ENCODE measurements at regions not wholly inside any gene's neighbourhood (a gene's known extent, or its start where the extent isn't known, plus 50 kb on each side); places are given as distances from the start of the nearest gene placed in this dataset.
A peak's percentile ranks its signal among the peaks of the same experiment; 100 is the strongest.

DNA sequence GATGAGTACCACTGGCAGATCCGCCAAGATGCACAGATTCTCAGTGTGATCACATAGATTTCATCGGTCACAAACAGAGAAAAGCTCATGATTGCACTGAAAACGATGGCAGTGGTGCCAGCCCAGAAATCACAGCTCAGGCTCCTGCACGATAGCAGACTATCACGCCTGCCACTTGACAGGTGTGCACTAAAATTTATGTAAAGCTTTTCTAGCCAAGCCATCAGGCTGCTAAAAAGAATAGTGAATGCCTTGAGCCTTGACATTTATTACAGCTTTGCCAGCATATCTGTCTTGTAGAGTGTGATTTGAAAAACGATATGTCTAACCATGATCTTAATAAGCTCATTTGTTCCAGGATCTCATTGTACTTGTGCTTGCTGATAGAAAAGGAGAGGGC is 409.5 kb upstream of the CWC22 start:
- TF ChIP-seq CTCF (conservative IDR thresholded peaks at IDR 0.05), result no peak
- H3K27me3 Mint-ChIP-seq (ENCODE audit: low read depth), result no peaks in the 10 kb centered on the region
- H3K4me3 Mint-ChIP-seq, result no peak overlapping the region
- DNase-seq (ENCODE audit: low read depth, low spot score), result no peak
- H3K36me3 Mint-ChIP-seq (ENCODE audit: low read depth), result no peaks in the 10 kb centered on the region
- no peak overlapping the region for H3K27ac Mint-ChIP-seq (ENCODE audit: unreplicated experiment)
- peaks cover 2% of the 10 kb centered on the region for H3K9me3 Mint-ChIP-seq
- H3K4me1 Mint-ChIP-seq, result peaks cover 11% of the 10 kb centered on the region

DNA sequence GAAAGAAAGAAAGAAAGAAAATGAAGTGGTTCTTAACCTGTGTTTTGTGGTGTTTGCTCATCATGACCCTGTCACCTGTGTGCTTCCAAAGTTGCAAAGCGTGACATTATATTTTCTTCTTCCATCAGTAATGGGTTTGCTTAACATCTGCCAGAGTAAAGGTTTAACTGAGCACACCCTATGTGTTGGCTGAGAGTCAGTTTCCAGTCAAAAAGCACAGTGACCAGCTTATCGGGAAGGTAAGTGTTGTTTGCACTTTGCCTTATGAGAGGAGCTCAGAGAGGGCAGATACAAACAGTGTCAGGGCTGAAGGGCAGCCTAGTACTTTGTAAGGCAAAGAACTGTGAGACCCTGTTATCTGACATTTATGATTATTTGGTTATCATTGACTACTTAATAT is 406.2 kb upstream of the CWC22 start:
- Mint-ChIP-seq H3K36me3 (ENCODE audit: low read depth) (no peaks in the 10 kb centered on the region), H3K4me1 (peaks cover 17% of the 10 kb centered on the region), H3K27me3 (ENCODE audit: low read depth) (no peaks in the 10 kb centered on the region), H3K27ac (ENCODE audit: unreplicated experiment) (no peak overlapping the region), H3K4me3 (no peak overlapping the region), H3K9me3 (no peaks in the 10 kb centered on the region)
- DNase-seq (ENCODE audit: low read depth, low spot score), result no peak
- TF ChIP-seq CTCF (conservative IDR thresholded peaks at IDR 0.05), result no peak

- H3K36me3 Mint-ChIP-seq (ENCODE audit: low read depth), result no peaks in the 10 kb centered on the region
- H3K9me3 Mint-ChIP-seq, result no peaks in the 10 kb centered on the region
- no peak overlapping the region for H3K4me3 Mint-ChIP-seq
- no peaks in the 10 kb centered on the region for H3K27me3 Mint-ChIP-seq (ENCODE audit: low read depth)
- H3K27ac Mint-ChIP-seq (ENCODE audit: unreplicated experiment), result no peak overlapping the region
- H3K4me1 Mint-ChIP-seq, result peaks cover 17% of the 10 kb centered on the region
- DNase-seq (ENCODE audit: low read depth, low spot score), result no peak
- no peak for TF ChIP-seq CTCF (conservative IDR thresholded peaks at IDR 0.05)
Measured at GRCh38 chr2:180412219-180412618, 405.1 kb upstream of the CWC22 start.

DNA sequence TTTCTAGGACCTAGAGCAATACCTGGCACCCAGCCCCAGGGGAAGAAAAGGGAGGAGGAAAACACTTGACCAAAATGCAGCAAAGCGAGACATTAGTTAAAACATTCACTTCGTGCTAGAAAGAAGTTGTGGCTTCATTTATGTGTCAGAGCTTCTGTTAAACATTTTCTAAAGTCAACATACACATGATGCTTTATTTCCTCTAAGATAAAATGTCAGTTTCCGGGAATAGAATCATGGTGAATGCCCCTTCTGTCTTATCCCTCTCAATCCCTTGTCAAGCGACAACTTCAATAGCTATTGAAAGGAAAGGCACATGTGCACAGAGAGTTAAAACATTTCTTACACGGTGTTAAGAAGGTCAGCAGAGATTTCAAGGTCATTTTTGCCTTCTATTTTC is 404.6 kb upstream of the CWC22 start:
- H3K9me3 Mint-ChIP-seq, result no peaks in the 10 kb centered on the region
- no peaks in the 10 kb centered on the region for H3K27me3 Mint-ChIP-seq (ENCODE audit: low read depth)
- no peaks in the 10 kb centered on the region for H3K36me3 Mint-ChIP-seq (ENCODE audit: low read depth)
- DNase-seq (ENCODE audit: low read depth, low spot score), result no peak
- no peak for TF ChIP-seq CTCF (conservative IDR thresholded peaks at IDR 0.05)
- H3K4me1 Mint-ChIP-seq, result peaks cover 17% of the 10 kb centered on the region
- peak overlapping the region; percentile 76 for H3K27ac Mint-ChIP-seq (ENCODE audit: unreplicated experiment)
- peak overlapping the region; percentile 5 for H3K4me3 Mint-ChIP-seq

GRCh38 chr2:180406687-180407086 is 399.6 kb upstream of the CWC22 start:
- H3K27me3 Mint-ChIP-seq (ENCODE audit: low read depth), result no peaks in the 10 kb centered on the region

More at GRCh38 chr2:180406687-180407086, 399.6 kb upstream of the CWC22 start:
- no peaks in the 10 kb centered on the region for H3K9me3 Mint-ChIP-seq
- peaks cover 7% of the 10 kb centered on the region for H3K4me1 Mint-ChIP-seq
- no peak overlapping the region for H3K4me3 Mint-ChIP-seq
- TF ChIP-seq CTCF (conservative IDR thresholded peaks at IDR 0.05), result no peak
- H3K36me3 Mint-ChIP-seq (ENCODE audit: low read depth), result no peaks in the 10 kb centered on the region
- no peak for DNase-seq (ENCODE audit: low read depth, low spot score)
- no peak overlapping the region for H3K27ac Mint-ChIP-seq (ENCODE audit: unreplicated experiment)
